Endothelial cell of umbilical vein (primary cell): ENCODE measurements at regions not wholly inside any gene's neighbourhood (a gene's known extent, or its start where the extent isn't known, plus 50 kb on each side); places are given as distances from the start of the nearest gene placed in this dataset.

Experiments
- BruUV-seq: library from RNA; stranded (reverse); fragments of 400-500 nt; replicated peaks from 2 replicates; lab custom pipeline; 2021; lab: Mats Ljungman, UMichigan
- CTCF ChIA-PET: fragments of 300-600, 350-600 bp; sonication (Branson Sonifier 250); formaldehyde crosslinking; loops from one replicate; lab custom pipeline; 2021; ENCODE audit warnings: antibody characterized with exemption, inconsistent platforms; lab: Charles Lee
- POLR2A ChIA-PET: fragments of 300-600, 350-600 bp; sonication (Branson Sonifier 250); formaldehyde crosslinking; loops from one replicate; lab custom pipeline; 2021; ENCODE audit warnings: antibody characterized with exemption, inconsistent platforms; lab: Charles Lee
- DNase-seq: peaks from one replicate; pipeline ENCODE4 v3.0.0-alpha.2; 2011; ENCODE audit warnings: low read depth, low spot score
- FAIRE-seq: peaks from 2 replicates; lab custom pipeline; 2011; peaks lifted over from hg19 to GRCh38; lab: Jason Lieb, UNC
- H2AFZ ChIP-seq: 2 replicates; pipeline ENCODE4 v1.6.0; 2012; ENCODE audit warnings: low read depth, low read length, control low read depth, inconsistent platforms
- H3K27ac ChIP-seq: 2 replicates; pipeline ENCODE4 v1.5.1; 2011; ENCODE audit warnings: low read depth, mild to moderate bottlenecking, control low read depth, low read length, moderate library complexity; ENCODE audit not compliant: insufficient read depth
- H3K27me3 ChIP-seq, 2 experiments: 2 replicates each; pipeline versions ENCODE4 v1.6.0 to v1.6.1; 2011; ENCODE audit warnings: low read length in 2 of 2, mixed read lengths in 1 of 2; ENCODE audit not compliant: control insufficient read depth in 2 of 2, insufficient read depth in 2 of 2
- H3K36me3 ChIP-seq, 2 experiments: 2 replicates in 1 of 2; 3 replicates in 1 of 2; pipeline ENCODE4 v1.5.1; 2011; ENCODE audit warnings: low read length in 2 of 2, mild to moderate bottlenecking in 1 of 2, moderate library complexity in 1 of 2; ENCODE audit not compliant: control insufficient read depth in 2 of 2, insufficient read depth in 2 of 2; ENCODE audit errors: extremely low read depth in 1 of 2
- H3K4me1 ChIP-seq: 3 replicates; pipeline ENCODE4 v1.5.1; 2011; ENCODE audit warnings: mild to moderate bottlenecking, low read length; ENCODE audit not compliant: control insufficient read depth, insufficient read depth; ENCODE audit errors: extremely low read depth
- H3K4me2 ChIP-seq: 2 replicates; pipeline ENCODE4 v1.6.1; 2011; ENCODE audit warnings: low read length, control low read depth, mixed read lengths; ENCODE audit not compliant: insufficient read depth
- H3K4me3 ChIP-seq, 3 experiments: fragments of 200-600 bp in 1 of 3; sonication (generic), shearing (Covaris generic) in 1 of 3; replicated peaks in 1 of 3; 2 replicates each; pipeline ENCODE4 v1.5.1; 2011 to 2016; ENCODE audit warnings: control low read depth in 3 of 3, low read length in 3 of 3, mild to moderate bottlenecking in 2 of 3, inconsistent platforms in 1 of 3, low read depth in 1 of 3, moderate library complexity in 1 of 3; ENCODE audit not compliant: insufficient read depth in 1 of 3
- H3K79me2 ChIP-seq: 2 replicates; pipeline ENCODE4 v1.6.0; 2012; ENCODE audit warnings: low read length, inconsistent platforms; ENCODE audit not compliant: control insufficient read depth, insufficient read depth
- H3K9ac ChIP-seq: replicated peaks from 2 replicates; pipeline ENCODE3; 2011; ENCODE audit warnings: low read length, control low read depth; ENCODE audit not compliant: insufficient read depth; ENCODE audit errors: extremely low read depth
- H3K9me1 ChIP-seq: replicated peaks from 3 replicates; pipeline ENCODE4 v1.6.0; 2011; ENCODE audit warnings: mild to moderate bottlenecking, low read length; ENCODE audit not compliant: control insufficient read depth, insufficient read depth; ENCODE audit errors: extremely low read depth
- H3K9me3 ChIP-seq: replicated peaks from 2 replicates; pipeline ENCODE4 v1.5.1; 2012; ENCODE audit warnings: low read length, inconsistent platforms; ENCODE audit not compliant: control insufficient read depth, insufficient read depth
- H4K20me1 ChIP-seq: replicated peaks from 2 replicates; pipeline ENCODE3; 2011; ENCODE audit warnings: mild to moderate bottlenecking, low read length; ENCODE audit not compliant: control insufficient read depth, insufficient read depth; ENCODE audit errors: extremely low read depth
- CTCF ChIP-seq, 2 donors: IDR thresholded peaks; 1 replicate in 1 of 2; 2 replicates in 1 of 2; pipeline ENCODE4 v1.5.1; 2011; ENCODE audit warnings: low read length in 2 of 2, mild to moderate bottlenecking in 2 of 2, moderate library complexity in 2 of 2, control low read depth in 1 of 2, inconsistent platforms in 1 of 2, low read depth in 1 of 2; ENCODE audit not compliant: insufficient read depth in 1 of 2; ENCODE audit errors: extremely low read depth in 1 of 2
- EZH2 ChIP-seq: IDR thresholded peaks from 2 replicates; pipeline ENCODE4 v1.6.1; 2012; ENCODE audit warnings: borderline replicate concordance, low read depth, mild to moderate bottlenecking, moderate library complexity, low read length, inconsistent platforms; ENCODE audit not compliant: severe bottlenecking
- FOS ChIP-seq: IDR thresholded peaks from 2 replicates; pipeline ENCODE4 v1.6.1; 2011; ENCODE audit warnings: mild to moderate bottlenecking, low read length, moderate library complexity, borderline replicate concordance; ENCODE audit not compliant: insufficient read depth
- GATA2 ChIP-seq: IDR thresholded peaks from 2 replicates; pipeline ENCODE4 v1.7.0; 2011; ENCODE audit warnings: low read depth, mild to moderate bottlenecking, moderate library complexity, mixed read lengths, low read length; ENCODE audit not compliant: insufficient read length, insufficient read depth
- JUN ChIP-seq: IDR thresholded peaks from 2 replicates; pipeline ENCODE4 v1.6.1; 2011; ENCODE audit warnings: borderline replicate concordance, low read depth; ENCODE audit not compliant: insufficient read length, insufficient read depth
- MAX ChIP-seq: IDR thresholded peaks from 2 replicates; pipeline ENCODE4 v1.6.1; 2011; ENCODE audit not compliant: insufficient read depth, insufficient read length
- MYC ChIP-seq: IDR thresholded peaks from one replicate; pipeline ENCODE4 v1.6.1; 2011; ENCODE audit warnings: mild to moderate bottlenecking, low read depth, low read length
- POLR2A ChIP-seq: IDR thresholded peaks from 2 replicates; pipeline ENCODE4 v1.6.1; 2012; ENCODE audit warnings: low read depth, mild to moderate bottlenecking, control low read depth, low read length
- POLR2AphosphoS5 ChIP-seq: IDR thresholded peaks from 2 replicates; pipeline ENCODE4 v1.6.1; 2012; ENCODE audit warnings: low read depth, mild to moderate bottlenecking, control low read depth, low read length, moderate library complexity; ENCODE audit not compliant: insufficient read depth
- dilution Hi-C: fragments of 300-500 bp; cut with MboI; formaldehyde crosslinking; loops from one replicate; pipeline ENCODE4 v1.15.0; 2019; ENCODE audit warnings: low sequenced_read_pairs; ENCODE audit not compliant: extremely low pct_ligation_motif_present
- intact Hi-C: fragments of 100-400 bp; cut with micrococcal nuclease; formaldehyde crosslinking; loops from one replicate; pipeline ENCODE4 v1.10.0; 2022

- no peaks in the 10 kb centered on the region for H4K20me1 ChIP-seq
- no peaks in the 10 kb centered on the region for H3K9me1 ChIP-seq
- ChIA-PET CTCF (no interaction called here), POLR2A (no interaction called here)
- dilution Hi-C loops (no loop called here), intact Hi-C loops (no loop called here)
- H3K79me2 ChIP-seq, result no peaks in the 10 kb centered on the region
- H3K9me3 ChIP-seq, result peaks cover 2% of the 10 kb centered on the region
- DNase-seq, result no peak
- no peaks in the 10 kb centered on the region for H3K4me1 ChIP-seq
- H3K27ac ChIP-seq, result no peak overlapping the region
- H2AFZ ChIP-seq, result no peak overlapping the region
- TF ChIP-seq POLR2AphosphoS5 (no peak), EZH2 (no peak), MYC (no peak), POLR2A (no peak), GATA2 (no peak), JUN (no peak), MAX (no peak), FOS (no peak), CTCF (IDR thresholded peaks at IDR 0.05; ENCODE audit: extremely low read depth in 1 of 2, insufficient read depth in 1 of 2, low read depth in 1 of 2, low read length in 2 of 2) (no peak)
- no peak overlapping the region for H3K9ac ChIP-seq
- no peak for FAIRE-seq
- BruUV-seq, result no TSS peak
- H3K4me3 ChIP-seq, result no peak overlapping the region
- no peaks in the 10 kb centered on the region for H3K36me3 ChIP-seq
- no peak overlapping the region for H3K4me2 ChIP-seq
- H3K27me3 ChIP-seq, result no peaks in the 10 kb centered on the region
These were observed 773.1 kb downstream of the NTRK3 start for GRCh38 chr15:87483468-87483867.
